Karpas-422 (cell line): ENCODE measurements at regions not wholly inside any gene's neighbourhood (a gene's known extent, or its start where the extent isn't known, plus 50 kb on each side); places are given as distances from the start of the nearest gene placed in this dataset.

ENCODE experiments used
- DNase-seq: peaks from one replicate; pipeline ENCODE4 v3.0.0-alpha.2; 2015
- H2AFZ ChIP-seq: fragments of 200-600 bp; sonication (generic); 2 replicates; pipeline ENCODE4 v1.6.1; 2014; ENCODE audit warnings: antibody characterized with exemption, low read length, mixed read lengths
- H3K27ac ChIP-seq: fragments of 200-600 bp; sonication (generic); 2 replicates; pipeline ENCODE4 v1.5.1; 2014; ENCODE audit warnings: mild to moderate bottlenecking, low read length, moderate library complexity
- H3K27me3 ChIP-seq: fragments of 200-600 bp; sonication (generic); 2 replicates; pipeline ENCODE4 v1.6.1; 2014; ENCODE audit warnings: low read length, mixed read lengths
- H3K36me3 ChIP-seq: fragments of 200-600 bp; sonication (generic); 2 replicates; pipeline ENCODE4 v1.6.1; 2014; ENCODE audit warnings: low read length, mixed read lengths; ENCODE audit not compliant: insufficient read depth
- H3K4me1 ChIP-seq: fragments of 200-600 bp; sonication (generic); 2 replicates; pipeline ENCODE4 v1.6.1; 2014; ENCODE audit warnings: mild to moderate bottlenecking, low read length, mixed read lengths
- H3K4me2 ChIP-seq: fragments of 200-600 bp; sonication (generic); 2 replicates; pipeline ENCODE4 v1.6.1; 2014; ENCODE audit warnings: low read length, low read depth, mild to moderate bottlenecking; ENCODE audit not compliant: poor library complexity, severe bottlenecking
- H3K4me3 ChIP-seq: fragments of 200-600 bp; sonication (generic); 2 replicates; pipeline ENCODE4 v1.5.1; 2014; ENCODE audit warnings: mild to moderate bottlenecking, antibody characterized with exemption, low read length, mixed read lengths
- H3K79me2 ChIP-seq: fragments of 200-600 bp; sonication (generic); 2 replicates; pipeline ENCODE4 v1.6.1; 2014; ENCODE audit warnings: mild to moderate bottlenecking, low read length, mixed read lengths
- H3K9ac ChIP-seq: fragments of 200-600 bp; sonication (generic); 2 replicates; pipeline ENCODE4 v1.6.0; 2014; ENCODE audit warnings: low read length
- H3K9me2 ChIP-seq: fragments of 200-600 bp; sonication (generic), shearing (Covaris generic); replicated peaks from 2 replicates; pipeline ENCODE4 v1.6.0; 2014; ENCODE audit warnings: mild to moderate bottlenecking, low read length, moderate library complexity; ENCODE audit not compliant: insufficient read depth
- H3K9me3 ChIP-seq: fragments of 300-700, 200-600 bp; sonication (generic); 2 replicates; pipeline ENCODE4 v1.6.1; 2014; ENCODE audit warnings: low read length, mixed read lengths
- H4K20me1 ChIP-seq: fragments of 200-600 bp; sonication (generic); 2 replicates; pipeline ENCODE4 v1.6.1; 2014; ENCODE audit warnings: mild to moderate bottlenecking, antibody characterized with exemption, low read length, low read depth; ENCODE audit not compliant: insufficient read depth

DNA sequence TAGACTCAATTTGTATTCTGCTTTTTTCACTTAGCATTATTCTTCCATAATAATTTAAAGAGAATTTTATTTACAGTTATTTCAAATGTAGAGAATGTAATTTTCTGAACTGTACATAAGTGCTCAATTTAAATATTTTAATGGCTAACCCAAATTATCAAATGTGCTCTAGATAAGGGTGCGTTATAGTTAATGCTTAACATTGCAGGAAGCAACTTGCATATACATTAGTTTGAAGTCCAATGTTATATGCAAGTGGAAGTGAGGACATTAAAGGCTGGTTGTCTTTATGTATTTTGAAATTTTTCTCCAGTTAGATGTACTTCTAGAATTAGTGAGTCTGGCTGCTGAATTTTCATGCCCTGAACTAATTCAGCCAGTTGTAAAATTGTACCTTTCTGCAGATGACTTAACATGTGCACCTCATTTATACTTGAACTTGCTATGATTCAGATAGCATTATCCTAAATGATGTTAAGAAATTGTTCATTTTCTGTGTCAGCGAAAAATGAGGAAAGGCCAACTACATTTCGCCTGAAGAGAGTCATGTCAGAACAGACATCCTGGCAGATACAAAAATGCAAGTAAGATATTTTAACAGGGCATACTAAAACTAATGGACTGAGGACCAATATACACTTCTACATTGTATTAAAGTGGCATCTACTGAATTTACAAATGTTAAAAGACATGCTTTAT is 59.2 kb upstream of the GAREM1 start:
- no peak for DNase-seq
- Histone ChIP-seq H3K79me2 (no peaks in the 10 kb centered on the region), H3K4me2 (no peak overlapping the region), H4K20me1 (no peaks in the 10 kb centered on the region), H3K9me2 (no peaks in the 10 kb centered on the region), H3K4me1 (no peaks in the 10 kb centered on the region), H3K27me3 (no peaks in the 10 kb centered on the region), H2AFZ (no peak overlapping the region), H3K9ac (no peak overlapping the region), H3K9me3 (no peaks in the 10 kb centered on the region), H3K27ac (no peak overlapping the region), H3K4me3 (no peak overlapping the region), H3K36me3 (no peaks in the 10 kb centered on the region)

DNA sequence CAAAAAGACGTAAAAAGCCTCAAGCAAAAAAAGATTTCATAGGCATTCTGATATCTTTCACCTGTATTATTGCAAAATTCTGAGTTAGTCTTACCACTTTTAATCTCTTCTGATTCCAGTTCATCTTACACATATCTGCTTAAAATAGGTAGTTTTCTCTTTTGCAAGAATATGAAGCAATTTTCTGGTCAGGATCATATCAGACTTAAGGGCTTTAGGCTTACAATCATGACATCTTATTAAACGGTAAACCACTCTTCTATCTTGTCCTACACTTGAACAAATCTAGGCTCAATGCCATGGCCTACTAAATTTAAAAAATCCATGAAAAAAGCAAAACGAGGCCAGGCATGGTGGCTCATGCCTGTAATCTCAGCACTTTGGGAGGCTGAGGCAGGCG is 50.1 kb upstream of the GAREM1 start:
- Histone ChIP-seq H4K20me1 (no peaks in the 10 kb centered on the region), H3K4me1 (no peaks in the 10 kb centered on the region), H3K36me3 (no peaks in the 10 kb centered on the region), H3K27me3 (no peaks in the 10 kb centered on the region), H3K4me3 (no peak overlapping the region), H2AFZ (no peak overlapping the region), H3K27ac (no peak overlapping the region), H3K4me2 (no peak overlapping the region), H3K9ac (no peak overlapping the region), H3K9me3 (no peaks in the 10 kb centered on the region), H3K79me2 (no peaks in the 10 kb centered on the region), H3K9me2 (no peaks in the 10 kb centered on the region)
- no peak for DNase-seq
